Fibroblast of pulmonary artery (primary cell): ENCODE measurements at regions not wholly inside any gene's neighbourhood (a gene's known extent, or its start where the extent isn't known, plus 50 kb on each side); places are given as distances from the start of the nearest gene placed in this dataset.

ENCODE experiments used
- DNase-seq: peaks from one replicate; pipeline ENCODE4 v3.0.0-alpha.2; 2010; ENCODE audit warnings: low read depth
- H3K4me3 ChIP-seq: replicated peaks from 2 replicates; pipeline ENCODE4 v1.5.1; 2011; ENCODE audit warnings: low read depth, mild to moderate bottlenecking, control low read depth, low read length, moderate library complexity
- CTCF ChIP-seq: IDR thresholded peaks from 2 replicates; pipeline ENCODE4 v1.5.1; 2011; ENCODE audit warnings: mild to moderate bottlenecking, control low read depth, low read length, inconsistent platforms; ENCODE audit errors: missing control alignments

- DNase-seq = no peak
- no peak overlapping the region for H3K4me3 ChIP-seq
- no peak for TF ChIP-seq CTCF
These were observed 61.1 kb upstream of the BDNF start for GRCh38 chr11:27761356-27761755.

GRCh38 chr11:27757953-27758352 is 57.7 kb upstream of the BDNF start:
- no peak for TF ChIP-seq CTCF
- DNase-seq = peak; percentile 78
- no peak overlapping the region for H3K4me3 ChIP-seq

GRCh38 chr11:27754035-27755017 is 54.1 kb upstream of the BDNF start:
- DNase-seq = peak; percentile 39
- TF ChIP-seq CTCF = no peak
- no peak overlapping the region for H3K4me3 ChIP-seq
